B cell (primary cell): ENCODE measurements at regions not wholly inside any gene's neighbourhood (a gene's known extent, or its start where the extent isn't known, plus 50 kb on each side); places are given as distances from the start of the nearest gene placed in this dataset.

ENCODE experiments used
- ATAC-seq: fragments of 200-7000 bp; cut with Tn5 transposase; one replicate; pipeline ENCODE4 v1.10.0; 2021; ENCODE audit warnings: low read depth, mild to moderate bottlenecking, moderate number of reproducible peaks, moderate library complexity
- CTCF ChIA-PET: fragments of 350-600 bp; sonication (Branson Sonifier 250); formaldehyde crosslinking; loops from one replicate; lab custom pipeline; 2021; ENCODE audit warnings: antibody characterized with exemption, inconsistent platforms; lab: Charles Lee
- POLR2A ChIA-PET: fragments of 350-600 bp; sonication (Branson Sonifier 250); formaldehyde crosslinking; loops from one replicate; lab custom pipeline; 2021; ENCODE audit warnings: antibody characterized with exemption; lab: Charles Lee
- DNase-seq: peaks from one replicate; pipeline ENCODE4 v3.0.0; 2013
- H2AFZ ChIP-seq: 2 replicates; pipeline ENCODE4 v1.6.1; 2012; ENCODE audit warnings: mild to moderate bottlenecking, low read depth, low read length; ENCODE audit not compliant: insufficient read depth, poor library complexity, severe bottlenecking
- H3K27ac ChIP-seq, 2 donors: 1 replicate in 1 of 2; 2 replicates in 1 of 2; pipeline ENCODE4 v1.5.1; 2012 to 2013; ENCODE audit warnings: low read length in 2 of 2, mild to moderate bottlenecking in 2 of 2, moderate library complexity in 1 of 2
- H3K27me3 ChIP-seq, 4 experiments: fragments of 200-600 bp in 1 of 4; sonication (generic) in 1 of 4; replicated peaks in 1 of 4; 1 replicate in 2 of 4; 2 replicates in 2 of 4; pipeline versions ENCODE4 v1.6.1 to v1.7.0; 2013 to 2016; ENCODE audit warnings: low read length in 3 of 4, mild to moderate bottlenecking in 2 of 4, mixed read lengths in 1 of 4, moderate library complexity in 1 of 4; ENCODE audit not compliant: insufficient read depth in 4 of 4, control insufficient read depth in 3 of 4; ENCODE audit errors: control extremely low read depth in 1 of 4
- H3K36me3 ChIP-seq, 2 experiments: replicated peaks in 1 of 2; 1 replicate in 1 of 2; 2 replicates in 1 of 2; pipeline versions ENCODE4 v1.6.1 to v1.7.1; 2013; ENCODE audit warnings: low read length in 1 of 2; ENCODE audit not compliant: insufficient read depth in 2 of 2, control insufficient read depth in 1 of 2; ENCODE audit errors: control extremely low read depth in 1 of 2, extremely low read depth in 1 of 2
- H3K4me1 ChIP-seq, 2 donors: fragments of 200-600 bp in 1 of 2; sonication (generic) in 1 of 2; 1 replicate in 1 of 2; 2 replicates in 1 of 2; pipeline versions ENCODE4 v1.5.1 to v1.6.1; 2013 to 2017; ENCODE audit warnings: low read length in 2 of 2; ENCODE audit not compliant: control insufficient read depth in 2 of 2, insufficient read depth in 2 of 2
- H3K4me2 ChIP-seq: replicated peaks from 2 replicates; pipeline ENCODE3; 2012; ENCODE audit warnings: mild to moderate bottlenecking, low read depth, low read length; ENCODE audit not compliant: poor library complexity, severe bottlenecking
- H3K4me3 ChIP-seq, 5 experiments: fragments of 200-600 bp in 1 of 5; sonication (generic) in 1 of 5; 1 replicate in 3 of 5; 2 replicates in 2 of 5; pipeline versions ENCODE4 v1.5.1 to v1.7.0; 2011 to 2016; ENCODE audit warnings: low read length in 4 of 5, mild to moderate bottlenecking in 4 of 5, low read depth in 2 of 5, control low read depth in 1 of 5, moderate library complexity in 1 of 5; ENCODE audit not compliant: insufficient read depth in 1 of 5; ENCODE audit errors: control extremely low read depth in 1 of 5, extremely low read depth in 1 of 5
- H3K79me2 ChIP-seq: fragments of 200-600 bp; sonication (generic); one replicate; pipeline ENCODE4 v1.6.0; 2016; ENCODE audit warnings: low read length; ENCODE audit not compliant: control insufficient read depth, insufficient read depth
- H3K9ac ChIP-seq: fragments of 200-600 bp; sonication (generic); 2 replicates; pipeline ENCODE4 v1.6.1; 2017; ENCODE audit warnings: mild to moderate bottlenecking, low read length, moderate library complexity
- H3K9me3 ChIP-seq, 3 donors: one replicate each; pipeline versions ENCODE4 v1.6.1 to v1.7.1; 2013; ENCODE audit warnings: low read length in 2 of 3; ENCODE audit not compliant: control insufficient read depth in 2 of 3, insufficient read depth in 1 of 3; ENCODE audit errors: control extremely low read depth in 1 of 3
- H4K20me1 ChIP-seq: 2 replicates; pipeline ENCODE4 v1.6.0; 2012; ENCODE audit warnings: mild to moderate bottlenecking, low read length; ENCODE audit not compliant: insufficient read depth, control insufficient read depth, poor library complexity, severe bottlenecking
- H3K27ac Mint-ChIP-seq: one replicate; pipeline ENCODE4 v1.8.0; 2021; ENCODE audit warnings: mixed read lengths
- H3K27me3 Mint-ChIP-seq: one replicate; pipeline ENCODE4 v1.8.0; 2021; ENCODE audit warnings: mixed read lengths
- H3K4me1 Mint-ChIP-seq: one replicate; pipeline ENCODE4 v1.8.0; 2021; ENCODE audit warnings: mixed read lengths
- H3K4me3 Mint-ChIP-seq: one replicate; pipeline ENCODE4 v1.8.0; 2021; ENCODE audit warnings: mixed read lengths
- H3K9me3 Mint-ChIP-seq: one replicate; pipeline ENCODE4 v1.8.0; 2022; ENCODE audit warnings: mixed read lengths; ENCODE audit not compliant: insufficient read depth
- EZH2 ChIP-seq: IDR thresholded peaks from 2 replicates; pipeline ENCODE4 v1.6.1; 2012; ENCODE audit warnings: borderline replicate concordance, low read depth, mild to moderate bottlenecking, moderate library complexity, low read length; ENCODE audit not compliant: insufficient read depth, poor library complexity, severe bottlenecking
- WGBS: methylation state at CpG from one replicate; pipeline ENCODE4 v1.1.5; 2013; ENCODE audit warnings: missing lambda C conversion rate; ENCODE audit not compliant: insufficient coverage; 5-methylcytosine and 5-hydroxymethylcytosine counted together
- intact Hi-C: fragments of 100-400 bp; cut with micrococcal nuclease; formaldehyde crosslinking; loops from one replicate; pipeline ENCODE4 v1.10.0; 2022
- TF ChIP-seq, protein P1 (sequence below): fragments of 200-600 bp; IDR thresholded peaks from one replicate; pipeline ENCODE4 v1.8.0; 2022; ENCODE audit warnings: antibody characterized with exemption, mild to moderate bottlenecking

- Mint-ChIP-seq H3K9me3 (peaks cover 2% of the 10 kb centered on the region), H3K27me3 (no peaks in the 10 kb centered on the region), H3K4me3 (no peak overlapping the region), H3K27ac (no peak overlapping the region), H3K4me1 (no peaks in the 10 kb centered on the region)
- Histone ChIP-seq H4K20me1 (no peaks in the 10 kb centered on the region), H3K4me1 (no peaks in the 10 kb centered on the region), H3K79me2 (no peaks in the 10 kb centered on the region), H3K9me3 (peaks cover 0 to 12% (median 0%) of the 10 kb centered on the region in 3 donors), H2AFZ (no peak overlapping the region), H3K27ac (no peak overlapping the region), H3K36me3 (no peaks in the 10 kb centered on the region), H3K9ac (no peak overlapping the region), H3K4me2 (no peak overlapping the region), H3K27me3 (no peaks in the 10 kb centered on the region), H3K4me3 (no peak overlapping the region)
- ChIA-PET POLR2A (no interaction called here), CTCF (no interaction called here)
- ATAC-seq (no peak), DNase-seq (no peak)
- WGBS, result 85% methylated on average over 2 of the region's 5 CpGs
- intact Hi-C loops, result no loop called here
- TF ChIP-seq EZH2, result no peak
- TF ChIP-seq, protein P1, sequence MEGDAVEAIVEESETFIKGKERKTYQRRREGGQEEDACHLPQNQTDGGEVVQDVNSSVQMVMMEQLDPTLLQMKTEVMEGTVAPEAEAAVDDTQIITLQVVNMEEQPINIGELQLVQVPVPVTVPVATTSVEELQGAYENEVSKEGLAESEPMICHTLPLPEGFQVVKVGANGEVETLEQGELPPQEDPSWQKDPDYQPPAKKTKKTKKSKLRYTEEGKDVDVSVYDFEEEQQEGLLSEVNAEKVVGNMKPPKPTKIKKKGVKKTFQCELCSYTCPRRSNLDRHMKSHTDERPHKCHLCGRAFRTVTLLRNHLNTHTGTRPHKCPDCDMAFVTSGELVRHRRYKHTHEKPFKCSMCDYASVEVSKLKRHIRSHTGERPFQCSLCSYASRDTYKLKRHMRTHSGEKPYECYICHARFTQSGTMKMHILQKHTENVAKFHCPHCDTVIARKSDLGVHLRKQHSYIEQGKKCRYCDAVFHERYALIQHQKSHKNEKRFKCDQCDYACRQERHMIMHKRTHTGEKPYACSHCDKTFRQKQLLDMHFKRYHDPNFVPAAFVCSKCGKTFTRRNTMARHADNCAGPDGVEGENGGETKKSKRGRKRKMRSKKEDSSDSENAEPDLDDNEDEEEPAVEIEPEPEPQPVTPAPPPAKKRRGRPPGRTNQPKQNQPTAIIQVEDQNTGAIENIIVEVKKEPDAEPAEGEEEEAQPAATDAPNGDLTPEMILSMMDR, result no peak
Measured at GRCh38 chr7:153430931-153431330, 621.3 kb upstream of the DPP6 start.

DNA sequence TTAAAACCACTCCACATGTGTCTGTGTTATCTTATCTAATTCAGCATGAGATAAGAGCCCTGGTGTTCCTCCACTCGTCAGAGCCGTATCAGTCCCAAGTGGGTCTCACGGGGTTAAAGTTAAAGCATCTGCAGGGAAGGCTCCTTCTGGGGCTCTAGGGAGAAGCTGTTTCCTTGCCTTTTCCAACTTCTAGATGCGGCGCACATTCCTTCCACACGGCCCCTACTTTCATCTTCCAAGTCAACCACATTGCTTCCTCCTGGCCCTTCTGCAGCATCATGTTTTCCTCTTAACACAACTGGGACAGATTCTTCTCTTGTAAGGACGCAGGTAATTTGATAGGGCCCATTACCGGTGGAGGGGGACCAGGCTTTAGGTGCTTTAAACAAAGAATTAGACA, 620.1 kb upstream of the DPP6 start:
- Histone ChIP-seq H3K27ac (no peak overlapping the region), H3K4me2 (no peak overlapping the region), H3K4me3 (no peak overlapping the region), H2AFZ (no peak overlapping the region), H3K9me3 (peaks cover 0 to 12% (median 0%) of the 10 kb centered on the region in 3 donors), H3K27me3 (no peaks in the 10 kb centered on the region), H3K4me1 (no peaks in the 10 kb centered on the region), H3K9ac (no peak overlapping the region), H3K36me3 (no peaks in the 10 kb centered on the region), H4K20me1 (no peaks in the 10 kb centered on the region), H3K79me2 (no peaks in the 10 kb centered on the region)
- H3K4me3 Mint-ChIP-seq, result no peak overlapping the region
- no peak for TF ChIP-seq EZH2
- TF ChIP-seq, protein P1, result no peak
- no peaks in the 10 kb centered on the region for H3K4me1 Mint-ChIP-seq
- H3K27me3 Mint-ChIP-seq, result no peaks in the 10 kb centered on the region
- peaks cover 2% of the 10 kb centered on the region for H3K9me3 Mint-ChIP-seq
- ATAC-seq, result no peak
- no peak for DNase-seq
- 60% methylated on average over 8 of the region's 8 CpGs for WGBS
- ChIA-PET CTCF (no interaction called here), POLR2A (no interaction called here)
- H3K27ac Mint-ChIP-seq, result no peak overlapping the region
- intact Hi-C loops, result no loop called here
